ENCODE measurements at regions not wholly inside any gene's neighbourhood (a gene's known extent, or its start where the extent isn't known, plus 50 kb on each side); places are given as distances from the start of the nearest gene placed in this dataset.

GRCh38 chr11:19573666-19574065 is 139.0 kb upstream of the NAV2 start:
- TF ChIP-seq CTCF (IDR thresholded peaks at IDR 0.05) (no peak), POLR2A (IDR thresholded peaks at IDR 0.05) (no peak)
- Histone ChIP-seq H3K36me3 (no peaks in the 10 kb centered on the region), H3K27ac (no peak overlapping the region), H3K4me1 (peaks cover 8 to 43% (median 20%) of the 10 kb centered on the region in 3 donors), H3K9me3 (no peaks in the 10 kb centered on the region), H3K27me3 (peaks cover 0 to 5% (median 0%) of the 10 kb centered on the region in 4 donors), H3K4me3 (no peak overlapping the region)
- DNase-seq, result no peak
- intact Hi-C loops (cut with DNase I), result no loop called here
- WGBS, 2 donors, result no CpG with 5 or more reads among the region's 1 CpG

DNA sequence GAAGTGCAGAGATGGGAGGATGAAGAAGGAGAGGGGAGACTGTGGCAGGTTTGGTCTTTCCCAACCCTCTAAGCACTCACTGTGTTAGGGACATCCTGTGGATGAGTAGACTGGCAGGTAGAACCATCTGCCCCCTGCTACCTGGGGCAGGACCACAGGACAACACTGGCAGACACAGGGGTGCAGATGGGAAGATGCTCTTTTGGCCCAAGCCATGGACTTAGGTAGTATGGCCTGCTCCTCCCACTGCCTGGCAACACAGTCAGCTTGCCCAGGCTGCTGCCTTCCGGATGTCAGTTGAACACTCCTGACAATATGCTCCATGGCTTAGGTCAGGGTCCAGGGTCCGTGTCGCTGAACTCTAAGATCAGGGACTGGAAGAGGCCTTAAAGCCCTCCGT is 140.7 kb upstream of the NAV2 start:
- intact Hi-C loops (cut with DNase I), result no loop called here
- Histone ChIP-seq H3K9me3 (no peaks in the 10 kb centered on the region), H3K4me1 (peaks cover 0 to 31% (median 4%) of the 10 kb centered on the region in 3 donors), H3K27ac (no peak overlapping the region), H3K27me3 (peaks cover 0 to 5% (median 0%) of the 10 kb centered on the region in 4 donors), H3K36me3 (no peaks in the 10 kb centered on the region), H3K4me3 (no peak overlapping the region)
- no peak for DNase-seq
- TF ChIP-seq POLR2A (IDR thresholded peaks at IDR 0.05) (no peak), CTCF (IDR thresholded peaks at IDR 0.05) (no peak)
- WGBS, 2 donors, result 0% methylated on average over 1 of the region's 4 CpGs; no CpG with 5 or more reads in 1 of the 2 donors

DNA sequence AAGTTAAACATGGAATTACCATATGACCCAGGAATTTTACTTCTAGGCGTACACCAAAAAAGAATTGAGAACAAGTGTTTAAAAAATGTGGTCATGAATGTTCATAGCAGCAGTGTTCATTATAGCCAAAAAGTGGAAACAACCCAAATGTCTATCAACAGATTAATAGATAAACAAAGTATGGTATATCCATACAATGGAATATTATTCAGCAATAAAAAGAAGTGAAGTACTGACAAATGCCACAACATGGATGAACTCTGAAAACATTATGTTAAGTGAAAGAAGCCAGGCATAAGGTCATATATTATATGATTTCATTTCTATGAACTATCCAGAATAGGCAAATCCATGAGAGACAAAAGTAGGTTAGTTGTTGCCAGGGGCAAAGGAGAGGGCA is 141.7 kb upstream of the NAV2 start:
- 94 to 100% methylated on average over 1 of the region's 1 CpG for WGBS, 2 donors
- intact Hi-C loops (cut with DNase I), result no loop called here
- Histone ChIP-seq H3K27ac (no peak overlapping the region), H3K4me1 (peaks cover 0 to 29% (median 0%) of the 10 kb centered on the region in 3 donors), H3K36me3 (no peaks in the 10 kb centered on the region), H3K4me3 (no peak overlapping the region), H3K9me3 (no peaks in the 10 kb centered on the region), H3K27me3 (peaks cover 0 to 5% (median 0%) of the 10 kb centered on the region in 4 donors)
- DNase-seq, result no peak
- TF ChIP-seq POLR2A (IDR thresholded peaks at IDR 0.05) (no peak), CTCF (IDR thresholded peaks at IDR 0.05) (no peak)

GRCh38 chr11:19567996-19568395 is 144.6 kb upstream of the NAV2 start:
- Histone ChIP-seq H3K27me3 (peaks cover 0 to 5% (median 0%) of the 10 kb centered on the region in 4 donors), H3K9me3 (no peaks in the 10 kb centered on the region), H3K27ac (no peak overlapping the region), H3K36me3 (no peaks in the 10 kb centered on the region), H3K4me3 (no peak overlapping the region), H3K4me1 (peaks cover 0 to 29% (median 6%) of the 10 kb centered on the region in 3 donors)
- 42 to 57% methylated on average over 2 of the region's 3 CpGs for WGBS, 2 donors
- intact Hi-C loops (cut with DNase I), result loop anchor here (10.0 kb wide), 1 partner anchor 567 kb away; no protein-coding TSS in a partner anchor
- no peak for DNase-seq
- TF ChIP-seq POLR2A (IDR thresholded peaks at IDR 0.05) (no peak), CTCF (IDR thresholded peaks at IDR 0.05) (no peak)

DNA sequence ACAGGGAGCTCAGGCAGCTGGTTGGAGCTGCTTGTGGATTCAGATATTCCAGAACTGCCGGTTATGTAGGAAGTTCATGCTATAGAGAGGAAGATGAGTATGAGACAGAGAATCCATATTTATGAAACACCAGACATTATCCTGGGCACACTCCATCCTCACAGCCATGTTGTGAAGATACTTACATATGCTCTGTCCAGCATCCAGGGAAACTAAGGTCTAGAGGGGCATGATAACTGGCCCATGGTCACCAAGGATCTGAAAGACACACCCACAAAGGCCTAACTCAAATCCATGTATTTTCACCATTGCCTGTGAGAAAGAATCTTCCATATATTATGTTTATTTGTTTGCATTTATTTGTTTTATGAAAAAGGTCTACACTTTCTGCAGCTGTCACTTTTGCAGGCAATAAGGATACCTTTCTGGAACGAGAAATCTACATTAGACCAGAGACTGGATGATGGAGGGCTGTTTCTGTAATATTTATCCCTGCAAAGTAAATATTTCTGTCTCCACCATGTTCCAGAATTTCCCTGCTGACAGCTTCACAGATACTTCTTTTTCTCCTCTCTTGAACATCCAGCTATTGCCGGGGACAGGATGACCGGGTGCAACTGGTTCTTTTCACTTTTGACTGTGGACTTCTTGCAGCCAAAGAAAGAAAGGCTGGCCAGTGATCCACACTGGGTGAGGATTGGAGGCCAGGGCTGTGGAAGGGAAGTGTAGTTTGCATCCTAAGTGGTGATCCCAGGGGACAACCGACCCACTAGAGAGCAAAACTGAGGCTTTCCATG is 145.9 kb upstream of the NAV2 start:
- Histone ChIP-seq H3K4me1 (peaks cover 0 to 28% (median 6%) of the 10 kb centered on the region in 3 donors), H3K27ac (peak overlapping the region in 1 of 4 donors; percentile 9), H3K9me3 (no peaks in the 10 kb centered on the region), H3K36me3 (no peaks in the 10 kb centered on the region), H3K27me3 (peaks cover 0 to 5% (median 0%) of the 10 kb centered on the region in 4 donors), H3K4me3 (no peak overlapping the region)
- intact Hi-C loops (cut with DNase I), result loop anchor here (10.0 kb wide), 1 partner anchor 568 kb away; no protein-coding TSS in a partner anchor
- TF ChIP-seq CTCF (IDR thresholded peaks at IDR 0.05) (no peak), POLR2A (IDR thresholded peaks at IDR 0.05) (no peak)
- 42 to 67% methylated on average over 5 of the region's 5 CpGs for WGBS, 2 donors
- DNase-seq, result no peak

Measured in esophagus squamous epithelium (tissue), 5 donors.